SW 1271 (cell line): ENCODE measurements at regions not wholly inside any gene's neighbourhood (a gene's known extent, or its start where the extent isn't known, plus 50 kb on each side); places are given as distances from the start of the nearest gene placed in this dataset.

Source experiments
- DNase-seq, 2 experiments: peaks; one replicate each; lab custom pipeline; 2025; lab: John Stamatoyannopoulos, UW

GRCh38 chr6:137434640-137435039, 59.6 kb downstream of the OLIG3 start:
- DNase-seq, result no peak

GRCh38 chr6:137432054-137432611, 62.1 kb downstream of the OLIG3 start:
- no peak for DNase-seq

- DNase-seq, result no peak
These were observed 63.2 kb downstream of the OLIG3 start for GRCh38 chr6:137430954-137431353.

- DNase-seq, result no peak
These were observed 66.4 kb downstream of the OLIG3 start for GRCh38 chr6:137427656-137428290.

- no peak for DNase-seq
These were observed 68.0 kb downstream of the OLIG3 start for GRCh38 chr6:137426007-137426689.

GRCh38 chr6:137424251-137424650, 69.9 kb downstream of the OLIG3 start:
- no peak for DNase-seq

GRCh38 chr6:137423451-137424168, 70.6 kb downstream of the OLIG3 start:
- no peak for DNase-seq

GRCh38 chr6:137417396-137417795, 76.8 kb downstream of the OLIG3 start:
- no peak for DNase-seq

GRCh38 chr6:137416376-137417109, 77.7 kb downstream of the OLIG3 start:
- no peak for DNase-seq

- no peak for DNase-seq
These were observed 78.4 kb downstream of the OLIG3 start for GRCh38 chr6:137415834-137416190.

- DNase-seq, result no peak
These were observed 78.9 kb downstream of the OLIG3 start for GRCh38 chr6:137415127-137415833.

- no peak for DNase-seq
These were observed 79.6 kb downstream of the OLIG3 start for GRCh38 chr6:137414599-137414998.

GRCh38 chr6:137413482-137413881, 80.7 kb downstream of the OLIG3 start:
- no peak for DNase-seq

GRCh38 chr6:137412562-137412961, 81.6 kb downstream of the OLIG3 start:
- DNase-seq, result no peak

- DNase-seq, result no peak
These were observed 84.9 kb downstream of the OLIG3 start for GRCh38 chr6:137409266-137409777.

GRCh38 chr6:137407816-137408215, 86.4 kb downstream of the OLIG3 start:
- DNase-seq, result no peak

- no peak for DNase-seq
These were observed 88.4 kb downstream of the OLIG3 start for GRCh38 chr6:137405806-137406205.

- DNase-seq, result no peak
These were observed 90.3 kb downstream of the OLIG3 start for GRCh38 chr6:137403855-137404254.

GRCh38 chr6:137403443-137403842, 90.8 kb downstream of the OLIG3 start:
- DNase-seq, result no peak

- DNase-seq, result no peak
These were observed 92.0 kb downstream of the OLIG3 start for GRCh38 chr6:137402143-137402680.

- no peak for DNase-seq
These were observed 93.1 kb downstream of the OLIG3 start for GRCh38 chr6:137401088-137401487.
